SKM-1 treated with dmso at 0.1 percent for 144 hours (cell line): ENCODE measurements at regions not wholly inside any gene's neighbourhood (a gene's known extent, or its start where the extent isn't known, plus 50 kb on each side); places are given as distances from the start of the nearest gene placed in this dataset.
"Not testable (repeated sequence)": the region's sequence is repeated elsewhere in the genome, so short reads cannot be mapped to it uniquely, and the experiment has no call there.

Experiments
- DNase-seq: peaks from one replicate; lab custom pipeline; 2025; ENCODE audit not compliant: unreplicated experiment; lab: John Stamatoyannopoulos, UW

GRCh38 chr13:50473050-50473449 lies 370.4 kb downstream of the DLEU7 start:
- not testable (repeated sequence) for DNase-seq

DNA sequence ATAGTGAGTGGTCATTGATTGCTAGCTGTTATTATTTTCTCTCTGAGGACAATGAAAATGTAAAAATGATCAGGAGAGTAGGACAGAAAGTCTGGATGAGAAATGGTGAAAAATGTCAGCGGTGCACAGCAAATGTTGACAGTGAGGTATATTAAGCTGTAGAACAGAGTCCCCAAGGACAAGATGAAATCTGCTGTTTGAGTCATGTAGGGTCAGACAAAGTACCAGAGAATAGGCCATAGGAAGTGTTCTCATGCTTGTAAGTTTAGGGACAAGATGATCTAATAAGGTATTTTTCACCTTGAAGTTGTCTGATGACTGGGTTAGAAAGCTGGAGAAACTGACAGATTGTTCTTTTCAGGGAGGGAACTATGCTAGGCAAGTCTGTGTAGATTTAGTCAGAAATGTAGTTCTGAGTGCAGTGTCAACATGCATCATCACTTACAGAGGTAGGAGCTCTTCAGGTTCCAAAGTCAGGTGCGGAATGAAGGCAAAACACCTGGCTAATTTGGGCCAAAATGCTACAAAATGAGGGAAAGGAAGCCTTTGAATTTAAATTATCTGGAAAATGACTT lies 369.3 kb downstream of the DLEU7 start:
- DNase-seq, result no peak

DNA sequence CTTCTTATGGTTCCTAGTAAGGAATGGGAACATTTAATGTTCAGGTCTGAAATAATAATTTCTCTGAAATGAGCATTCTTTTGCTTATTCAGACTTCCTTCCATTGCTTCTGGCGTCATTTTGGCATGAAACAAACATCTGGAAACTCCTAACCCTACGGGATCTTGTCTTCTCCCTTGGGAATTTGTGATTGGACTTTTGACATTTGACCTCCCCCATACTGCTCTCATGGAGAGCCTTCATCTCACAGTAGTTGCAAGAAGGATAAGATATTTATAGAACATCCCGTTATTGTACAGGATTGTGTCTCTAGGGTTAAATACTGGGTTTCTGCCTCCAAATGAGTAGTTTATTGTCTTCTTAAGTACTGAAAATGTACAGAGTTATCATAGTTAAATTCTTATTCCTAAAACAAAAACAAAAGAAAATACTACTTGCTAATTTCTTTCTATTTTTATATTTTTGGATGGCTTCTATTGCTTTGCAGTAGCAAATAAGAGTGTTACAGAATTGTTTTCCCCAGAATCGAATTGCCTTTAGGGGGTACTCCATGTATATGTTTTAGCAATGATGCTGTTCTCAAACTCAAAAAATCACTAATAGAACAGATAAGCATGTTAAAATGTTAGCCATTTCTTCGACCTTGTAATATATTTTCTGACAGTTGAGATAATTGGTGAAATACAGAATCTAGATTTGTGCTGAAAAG lies 366.8 kb downstream of the DLEU7 start:
- DNase-seq, result no peak

GRCh38 chr13:50481936-50482335 lies 361.6 kb downstream of the DLEU7 start:
- DNase-seq, result no peak

- no peak for DNase-seq
Observed at GRCh38 chr13:50483416-50483815, 360.1 kb downstream of the DLEU7 start.

DNA sequence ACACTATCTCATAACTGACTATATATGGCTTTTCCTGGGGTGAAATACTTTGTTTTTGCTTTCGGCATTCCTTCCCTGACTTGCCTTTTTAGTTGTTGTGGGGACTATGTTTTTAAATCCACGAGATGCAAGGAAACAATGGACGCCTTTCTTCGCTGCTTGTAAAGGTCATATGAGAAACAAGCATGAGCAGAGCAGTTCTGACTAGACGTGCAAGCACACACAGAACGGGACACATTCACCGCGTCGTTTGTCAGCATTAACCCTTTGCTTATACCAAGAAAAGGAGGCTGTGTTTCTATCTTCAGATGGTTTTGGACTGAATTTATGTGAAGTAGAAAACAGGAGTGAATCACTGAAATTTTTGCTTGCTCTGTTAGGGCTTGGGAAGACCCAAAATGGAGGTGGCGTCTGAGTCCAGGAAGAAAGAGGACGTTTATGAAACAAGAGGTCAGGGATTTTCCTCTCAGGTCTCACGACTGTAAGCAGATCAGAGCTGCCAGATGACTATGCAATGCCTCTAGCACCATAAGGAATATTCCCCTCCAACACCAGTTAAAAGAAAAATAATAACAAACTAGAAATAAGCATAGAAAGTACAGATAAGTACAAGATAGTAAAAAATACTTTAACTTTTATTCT lies 358.9 kb downstream of the DLEU7 start:
- no peak for DNase-seq

DNA sequence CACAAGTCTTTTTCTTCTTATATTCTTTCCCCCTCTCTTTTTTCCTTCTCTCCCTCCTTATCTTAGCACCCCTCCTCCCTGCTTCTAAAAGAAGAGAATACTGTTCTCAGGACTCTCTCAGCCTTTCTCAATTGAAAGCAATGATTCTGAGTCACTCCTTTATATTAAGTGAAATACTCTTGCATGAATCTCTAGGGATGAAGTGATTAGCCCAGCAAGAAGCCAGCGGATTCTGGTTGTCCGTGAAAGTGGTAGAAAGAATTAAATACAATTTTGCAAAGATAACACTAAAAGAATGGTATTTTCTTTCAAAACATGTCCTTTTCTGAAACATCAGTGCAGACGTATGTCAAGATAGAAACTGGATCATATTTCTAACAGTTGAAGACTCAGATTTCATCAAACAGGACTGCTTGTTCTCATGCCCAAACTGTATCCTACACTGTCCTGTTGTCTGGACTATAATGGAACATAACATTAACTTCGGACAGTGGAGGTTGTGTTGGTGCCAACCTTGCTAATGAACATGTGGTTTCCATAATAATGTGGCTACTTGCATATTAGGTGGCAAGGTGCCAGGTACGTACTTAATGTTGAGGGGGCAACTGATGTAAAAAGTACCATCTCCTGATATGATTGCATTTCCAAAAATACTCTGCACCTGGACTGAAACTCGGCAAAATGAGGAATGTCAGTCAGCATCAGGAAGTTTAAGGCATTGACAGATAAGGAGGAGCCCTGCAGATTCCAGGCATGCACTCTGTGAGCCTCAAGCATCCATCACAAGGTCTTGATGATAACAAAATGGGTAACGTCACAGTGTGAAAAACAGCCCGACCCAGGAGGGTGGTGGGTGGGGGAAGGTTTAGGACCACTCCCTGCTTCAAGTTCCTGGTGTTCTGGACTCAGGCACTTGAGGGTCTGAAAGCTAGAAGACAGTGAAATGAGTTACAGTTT lies 357.2 kb downstream of the DLEU7 start:
- DNase-seq, result no peak

GRCh38 chr13:50493683-50494082 lies 349.8 kb downstream of the DLEU7 start:
- DNase-seq, result no peak

DNA sequence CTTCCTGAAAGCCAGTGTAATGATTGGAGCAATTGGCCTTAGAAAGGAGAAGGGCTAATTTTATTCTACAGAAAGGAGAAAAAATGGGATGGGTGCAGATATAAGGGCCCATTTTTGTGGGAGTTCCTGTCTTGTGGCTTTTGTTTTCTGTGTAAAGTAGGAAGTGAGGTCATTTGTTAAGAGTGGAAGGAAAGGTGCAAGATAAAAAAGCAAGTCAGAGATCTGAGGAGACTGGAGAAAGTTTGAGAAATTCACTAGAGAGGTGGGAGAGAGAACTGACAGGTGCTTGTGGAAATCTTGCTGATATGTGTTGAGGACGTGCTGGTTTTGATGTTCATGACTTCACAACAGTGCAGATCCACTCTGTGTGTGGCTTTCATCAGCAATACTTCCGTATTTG lies 349.4 kb downstream of the DLEU7 start:
- peak; percentile 28 for DNase-seq

- not testable (repeated sequence) for DNase-seq
Observed at GRCh38 chr13:50503212-50503611, 340.3 kb downstream of the DLEU7 start.

- DNase-seq, result no peak
Observed at GRCh38 chr13:50509167-50509566, 334.3 kb downstream of the DLEU7 start.

DNA sequence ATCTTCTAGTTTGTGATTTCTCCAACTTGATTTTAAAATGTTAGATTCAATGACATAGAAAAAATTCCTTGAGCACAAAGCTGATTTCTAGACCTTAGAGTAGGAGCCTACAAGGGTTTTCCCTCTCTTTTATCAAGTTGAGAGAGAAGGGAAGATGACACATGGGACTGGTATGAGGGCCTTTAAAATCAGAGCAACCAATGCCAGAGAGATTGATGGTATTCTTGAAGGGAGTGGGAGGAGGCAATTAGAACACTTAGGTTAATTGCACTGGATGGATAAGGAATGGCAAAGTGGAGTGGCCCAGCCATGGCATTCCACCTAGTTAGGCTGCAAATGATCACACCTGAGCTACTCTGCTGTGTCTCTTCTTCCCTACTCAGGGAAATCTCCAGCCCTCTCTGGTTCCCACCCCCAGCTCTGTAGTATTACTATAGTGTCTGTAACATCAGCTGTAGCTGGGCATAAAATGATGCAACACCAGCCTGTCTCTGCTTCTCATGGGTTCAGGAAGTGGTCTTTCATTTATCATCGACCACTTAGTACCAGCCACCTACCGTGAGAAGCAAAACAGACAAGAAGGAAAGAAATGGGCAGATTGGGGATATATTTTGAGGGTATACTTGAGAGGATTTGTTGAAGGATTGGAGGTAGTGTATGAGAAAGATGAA lies 333.6 kb downstream of the DLEU7 start:
- no peak for DNase-seq

DNA sequence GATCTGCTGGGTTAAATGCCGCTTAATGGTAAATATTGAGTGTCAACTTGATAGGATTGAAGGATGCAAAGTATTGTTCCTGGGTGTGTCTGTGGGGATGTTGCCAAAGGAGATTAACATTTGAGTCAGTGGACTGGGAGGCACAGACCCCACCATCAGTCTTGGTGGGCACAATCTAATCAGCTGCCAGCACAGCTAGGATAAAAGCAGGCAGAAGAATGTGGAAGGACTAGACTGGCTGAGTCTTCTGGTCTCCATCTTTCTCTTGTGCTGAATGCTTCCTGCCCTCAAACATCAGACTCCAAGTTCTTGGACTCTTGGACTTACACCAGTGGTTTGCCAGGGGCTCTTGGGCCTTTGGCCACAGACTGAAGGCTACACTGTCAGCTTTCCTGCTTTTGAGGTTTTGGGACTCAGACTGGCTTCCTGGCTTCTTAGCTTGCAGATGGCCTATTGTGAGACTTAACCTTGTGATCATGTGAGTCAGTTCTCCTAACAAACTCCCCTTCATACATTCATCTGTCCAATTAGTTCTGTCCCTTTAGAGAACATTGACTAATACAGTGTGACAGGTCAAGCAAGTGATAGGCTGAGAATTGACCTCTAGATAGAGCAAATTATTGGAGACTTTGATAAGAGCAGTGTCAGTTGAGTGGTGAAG lies 332.5 kb downstream of the DLEU7 start:
- not testable (repeated sequence) for DNase-seq

DNA sequence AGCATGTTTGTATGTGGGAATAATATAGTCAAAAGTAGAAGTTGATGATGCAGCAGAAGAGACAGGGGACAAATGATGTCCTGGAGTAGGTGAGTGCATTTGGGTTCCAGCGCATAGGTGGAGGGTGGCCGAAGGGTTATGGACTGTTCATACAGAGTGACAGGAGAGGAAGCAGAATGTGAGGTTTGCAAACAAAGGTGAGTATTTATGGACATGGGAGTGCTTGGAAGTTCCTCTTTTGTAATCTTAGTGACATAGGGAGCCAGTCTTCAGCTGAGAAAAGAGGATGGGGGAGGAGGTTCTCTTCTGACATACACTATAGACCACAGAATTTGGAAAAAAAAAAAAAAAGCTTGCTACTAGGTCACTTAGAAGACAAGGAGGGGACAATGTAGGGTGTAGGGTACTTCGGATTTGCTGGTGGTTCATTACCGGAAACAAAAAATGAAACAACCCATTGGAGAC lies 331.6 kb downstream of the DLEU7 start:
- DNase-seq, result peak; percentile 72

- DNase-seq, result peak; percentile 67
Observed at GRCh38 chr13:50512474-50513299, 330.8 kb downstream of the DLEU7 start.

DNA sequence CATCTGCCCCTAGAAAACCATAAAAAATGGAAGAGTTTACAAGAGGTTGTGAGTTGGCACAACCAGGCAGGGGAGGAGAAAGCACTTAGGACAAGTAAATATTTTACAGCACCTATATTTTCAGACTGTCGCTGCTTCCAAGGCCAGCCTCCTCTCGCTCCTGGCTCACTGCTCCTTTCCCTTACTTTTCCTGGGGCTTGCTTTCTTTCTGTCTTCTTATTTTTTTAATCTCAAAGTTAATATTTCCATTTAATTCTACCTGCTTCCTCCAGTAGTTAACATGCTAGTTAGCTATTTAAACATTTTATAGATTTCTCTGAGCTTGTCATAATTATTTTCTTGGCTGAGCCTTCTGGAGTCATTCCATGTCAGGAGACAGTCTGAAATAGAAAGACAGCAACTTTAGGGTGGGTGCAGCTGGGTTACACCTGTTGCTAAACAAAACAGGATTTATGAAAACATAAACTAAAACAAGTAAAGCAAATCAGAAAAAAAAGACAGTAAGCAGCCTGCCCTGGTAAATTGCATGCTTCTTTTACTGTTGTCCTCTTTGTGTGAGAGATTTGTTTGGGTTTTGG lies 330.1 kb downstream of the DLEU7 start:
- no peak for DNase-seq

DNA sequence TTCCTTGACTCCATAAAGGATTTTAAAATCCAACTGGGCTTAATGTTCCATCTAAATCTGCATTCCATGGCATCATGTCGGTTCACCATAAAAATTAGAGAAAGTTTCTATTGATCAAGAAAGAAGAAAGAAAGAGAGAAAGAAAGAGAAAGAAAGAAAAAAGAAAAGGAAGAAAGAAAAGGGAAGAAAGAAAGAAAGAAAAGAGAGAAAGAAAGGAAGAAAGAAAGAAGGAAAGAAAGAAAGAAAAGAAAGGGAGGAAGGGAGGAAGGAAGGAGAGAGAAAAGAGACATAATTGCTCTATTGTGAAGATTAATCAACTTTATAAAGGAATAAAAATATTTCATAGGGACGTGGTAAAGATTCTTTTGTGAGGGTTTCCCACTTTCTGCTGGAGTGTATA lies 329.2 kb downstream of the DLEU7 start:
- DNase-seq, result no peak

DNA sequence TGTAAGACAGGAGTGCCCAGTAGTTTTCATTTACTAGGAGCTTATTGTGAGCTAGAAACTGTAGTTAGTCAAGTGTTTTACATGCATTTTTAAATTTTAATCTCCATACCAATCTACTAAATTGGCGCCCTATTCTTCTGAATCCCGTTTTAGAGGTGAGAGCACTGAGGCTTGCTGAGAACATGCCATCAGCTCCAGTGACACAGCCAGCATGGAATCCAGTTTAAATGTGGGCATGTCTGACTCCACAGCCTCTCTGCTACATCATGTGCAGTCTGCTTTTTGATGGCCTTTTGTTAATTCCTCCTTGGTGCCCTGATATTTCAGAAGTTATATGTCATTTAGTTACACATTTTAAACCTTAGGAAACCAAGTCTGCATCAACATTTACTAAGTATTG lies 325.4 kb downstream of the DLEU7 start:
- no peak for DNase-seq

GRCh38 chr13:50518781-50519201 lies 324.7 kb downstream of the DLEU7 start:
- no peak for DNase-seq
